ENCODE measurements at regions not wholly inside any gene's neighbourhood (a gene's known extent, or its start where the extent isn't known, plus 50 kb on each side); places are given as distances from the start of the nearest gene placed in this dataset.

DNA sequence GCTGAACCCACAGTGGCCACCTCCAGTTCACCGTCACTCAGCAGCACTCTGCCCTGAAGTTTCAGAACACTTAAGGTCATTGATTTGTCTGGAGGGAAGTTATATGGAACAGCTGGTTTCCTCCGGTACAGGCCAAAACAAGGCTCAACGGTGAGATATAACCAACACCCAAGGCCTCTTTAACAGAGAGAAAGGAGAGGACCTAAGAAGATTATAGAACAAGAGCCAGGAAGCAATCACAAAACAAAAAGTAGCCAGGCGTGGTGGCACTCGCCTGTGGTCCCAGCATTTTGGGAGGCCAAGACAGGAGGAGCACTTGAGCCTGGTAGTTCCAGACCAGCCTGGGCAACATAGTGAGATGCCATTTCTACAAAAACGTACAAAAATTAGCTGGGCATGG is 290.7 kb downstream of the SKIDA1 start:
- TF ChIP-seq, protein P1, sequence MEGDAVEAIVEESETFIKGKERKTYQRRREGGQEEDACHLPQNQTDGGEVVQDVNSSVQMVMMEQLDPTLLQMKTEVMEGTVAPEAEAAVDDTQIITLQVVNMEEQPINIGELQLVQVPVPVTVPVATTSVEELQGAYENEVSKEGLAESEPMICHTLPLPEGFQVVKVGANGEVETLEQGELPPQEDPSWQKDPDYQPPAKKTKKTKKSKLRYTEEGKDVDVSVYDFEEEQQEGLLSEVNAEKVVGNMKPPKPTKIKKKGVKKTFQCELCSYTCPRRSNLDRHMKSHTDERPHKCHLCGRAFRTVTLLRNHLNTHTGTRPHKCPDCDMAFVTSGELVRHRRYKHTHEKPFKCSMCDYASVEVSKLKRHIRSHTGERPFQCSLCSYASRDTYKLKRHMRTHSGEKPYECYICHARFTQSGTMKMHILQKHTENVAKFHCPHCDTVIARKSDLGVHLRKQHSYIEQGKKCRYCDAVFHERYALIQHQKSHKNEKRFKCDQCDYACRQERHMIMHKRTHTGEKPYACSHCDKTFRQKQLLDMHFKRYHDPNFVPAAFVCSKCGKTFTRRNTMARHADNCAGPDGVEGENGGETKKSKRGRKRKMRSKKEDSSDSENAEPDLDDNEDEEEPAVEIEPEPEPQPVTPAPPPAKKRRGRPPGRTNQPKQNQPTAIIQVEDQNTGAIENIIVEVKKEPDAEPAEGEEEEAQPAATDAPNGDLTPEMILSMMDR (IDR thresholded peaks at IDR 0.05), result no peak
- no peak for TF ChIP-seq POLR2A (IDR thresholded peaks at IDR 0.05)
